Prostate gland (tissue), 2 donors: ENCODE measurements at regions not wholly inside any gene's neighbourhood (a gene's known extent, or its start where the extent isn't known, plus 50 kb on each side); places are given as distances from the start of the nearest gene placed in this dataset.

Source experiments
- POLR2A ChIP-seq: fragments of 450-650 bp; IDR thresholded peaks from one replicate; pipeline ENCODE4 v1.6.1; 2016; ENCODE audit warnings: antibody characterized with exemption, mild to moderate bottlenecking
- POLR2AphosphoS5 ChIP-seq: sonication (generic); formaldehyde crosslinking; IDR thresholded peaks from one replicate; pipeline ENCODE4 v1.6.1; 2017; ENCODE audit warnings: antibody characterized with exemption
- TF ChIP-seq, protein P1 (sequence below), 4 experiments: fragments of 200-600 bp in 2 of 4; fragments of 450-650 bp in 2 of 4; sonication (generic) in 2 of 4; IDR thresholded peaks; 1 replicate in 3 of 4; 2 replicates in 1 of 4; pipeline ENCODE4 v1.5.1; 2016 to 2019; ENCODE audit warnings: antibody characterized with exemption in 4 of 4, mild to moderate bottlenecking in 2 of 4, moderate library complexity in 2 of 4

DNA sequence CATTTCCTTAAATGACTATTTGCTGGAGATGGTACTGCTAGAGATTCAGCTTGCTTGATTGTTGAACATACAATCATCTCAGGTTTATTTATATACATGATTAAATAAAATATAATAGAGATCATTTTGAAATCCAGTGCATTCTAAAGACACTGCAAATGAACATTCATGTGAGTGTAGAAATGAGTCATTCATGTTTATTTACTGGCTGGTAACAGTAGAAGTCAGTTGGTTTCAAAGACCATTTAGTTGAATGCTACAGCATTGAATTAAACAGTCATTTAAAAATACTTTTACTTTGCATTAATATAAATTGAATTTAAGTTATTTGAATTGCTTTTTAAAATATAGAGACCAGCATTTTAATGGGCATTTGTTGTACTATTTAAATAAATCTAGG lies 551.9 kb upstream of the GOLIM4 start:
- TF ChIP-seq, protein P1, sequence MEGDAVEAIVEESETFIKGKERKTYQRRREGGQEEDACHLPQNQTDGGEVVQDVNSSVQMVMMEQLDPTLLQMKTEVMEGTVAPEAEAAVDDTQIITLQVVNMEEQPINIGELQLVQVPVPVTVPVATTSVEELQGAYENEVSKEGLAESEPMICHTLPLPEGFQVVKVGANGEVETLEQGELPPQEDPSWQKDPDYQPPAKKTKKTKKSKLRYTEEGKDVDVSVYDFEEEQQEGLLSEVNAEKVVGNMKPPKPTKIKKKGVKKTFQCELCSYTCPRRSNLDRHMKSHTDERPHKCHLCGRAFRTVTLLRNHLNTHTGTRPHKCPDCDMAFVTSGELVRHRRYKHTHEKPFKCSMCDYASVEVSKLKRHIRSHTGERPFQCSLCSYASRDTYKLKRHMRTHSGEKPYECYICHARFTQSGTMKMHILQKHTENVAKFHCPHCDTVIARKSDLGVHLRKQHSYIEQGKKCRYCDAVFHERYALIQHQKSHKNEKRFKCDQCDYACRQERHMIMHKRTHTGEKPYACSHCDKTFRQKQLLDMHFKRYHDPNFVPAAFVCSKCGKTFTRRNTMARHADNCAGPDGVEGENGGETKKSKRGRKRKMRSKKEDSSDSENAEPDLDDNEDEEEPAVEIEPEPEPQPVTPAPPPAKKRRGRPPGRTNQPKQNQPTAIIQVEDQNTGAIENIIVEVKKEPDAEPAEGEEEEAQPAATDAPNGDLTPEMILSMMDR (IDR thresholded peaks at IDR 0.05), result no peak
- no peak for TF ChIP-seq POLR2A
- TF ChIP-seq POLR2AphosphoS5, result no peak
